ENCODE measurements at regions not wholly inside any gene's neighbourhood (a gene's known extent, or its start where the extent isn't known, plus 50 kb on each side); places are given as distances from the start of the nearest gene placed in this dataset.

DNA sequence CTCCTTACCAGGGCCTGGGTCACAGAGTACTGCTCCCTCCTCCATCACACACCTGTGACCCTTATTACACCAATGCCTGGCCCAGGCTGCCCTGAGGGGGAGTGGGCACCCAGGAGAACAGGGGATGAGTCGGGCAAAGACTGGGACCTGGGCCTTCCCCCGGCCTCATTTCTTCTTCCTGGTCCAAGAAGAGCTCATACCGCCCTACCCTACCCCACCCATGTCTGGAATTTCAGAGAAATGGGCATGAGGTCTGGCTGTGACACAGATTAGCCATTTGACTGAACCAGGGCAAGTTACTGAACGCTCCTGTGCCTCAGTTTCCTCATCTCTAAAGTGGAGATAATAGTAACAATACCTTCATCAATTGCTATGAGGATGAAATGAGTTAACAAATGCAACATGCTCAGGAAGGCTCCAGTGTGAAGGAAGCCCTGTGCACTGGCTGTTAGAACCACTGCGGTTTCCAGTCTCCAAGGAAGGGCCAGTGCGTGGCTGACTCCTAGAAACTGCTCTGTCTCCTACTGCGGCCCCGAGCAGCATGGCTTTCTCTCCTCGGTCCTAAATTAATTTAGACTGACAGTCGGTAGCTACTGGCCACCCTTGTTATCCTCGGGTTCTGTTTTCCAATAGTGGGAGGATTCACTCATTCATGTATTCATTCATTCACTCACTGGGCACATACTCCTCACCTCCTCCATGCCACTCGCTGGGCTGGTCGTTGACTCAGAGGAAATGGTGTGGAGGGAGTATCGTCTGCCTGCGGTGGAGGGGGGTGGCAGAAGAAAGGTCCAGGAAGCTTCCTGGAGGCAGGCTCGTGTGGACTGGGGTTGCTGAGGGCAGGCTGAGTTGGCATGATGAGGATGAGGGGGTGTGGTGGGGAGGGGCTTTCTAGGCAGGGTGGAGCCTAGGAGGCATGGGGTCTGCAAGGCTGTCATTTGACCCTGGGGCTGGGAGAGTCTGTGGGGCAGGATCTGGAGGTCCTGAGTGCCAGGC lies 175.6 kb downstream of the GLI2 start:
- H3K36me3 ChIP-seq (ENCODE audit: insufficient read depth, low read length), result no peaks in the 10 kb centered on the region
- Mint-ChIP-seq H3K27ac (ENCODE audit: unreplicated experiment) (peak overlapping the region; percentile 53), H3K27me3 (ENCODE audit: low read depth, unreplicated experiment) (no peaks in the 10 kb centered on the region), H3K36me3 (ENCODE audit: low read depth, unreplicated experiment) (peaks cover 16% of the 10 kb centered on the region), H3K4me3 (ENCODE audit: unreplicated experiment) (no peak overlapping the region), H3K9me3 (ENCODE audit: unreplicated experiment) (no peaks in the 10 kb centered on the region), H3K4me1 (ENCODE audit: low read depth, unreplicated experiment) (peaks cover 60% of the 10 kb centered on the region)
- H4K20me1 ChIP-seq (ENCODE audit: insufficient read depth, low read length), result peaks cover 27% of the 10 kb centered on the region
- H3K27ac ChIP-seq (ENCODE audit: low read depth, low read length), result peak overlapping the region; percentile 40
- H3K9ac ChIP-seq (ENCODE audit: low read length), result no peak overlapping the region
- H3K27me3 ChIP-seq (ENCODE audit: insufficient read depth, low read length), result no peaks in the 10 kb centered on the region
- H3K9me3 ChIP-seq (ENCODE audit: insufficient read depth, low read depth, low read length), result no peaks in the 10 kb centered on the region
- FAIRE-seq (no peak), DNase-seq (ENCODE audit: low read depth) (no peak)
- peaks cover 39% of the 10 kb centered on the region for H3K79me2 ChIP-seq (ENCODE audit: insufficient read depth, low read length)
- peak overlapping the region; percentile 61 for H3K4me2 ChIP-seq (ENCODE audit: low read length)
- H3K4me3 ChIP-seq (ENCODE audit: insufficient read depth, low read depth, low read length), result no peak overlapping the region
- H2AFZ ChIP-seq (ENCODE audit: low read depth, low read length), result no peak overlapping the region
- no peak for TF ChIP-seq EZH2 (IDR thresholded peaks at IDR 0.05; ENCODE audit: insufficient read depth, low read length)
- no peak for TF ChIP-seq CTCF (IDR thresholded peaks at IDR 0.05; ENCODE audit: insufficient read depth, low read depth, low read length)
- H3K4me1 ChIP-seq (ENCODE audit: insufficient read depth, low read length), result peaks cover 57% of the 10 kb centered on the region

DNA sequence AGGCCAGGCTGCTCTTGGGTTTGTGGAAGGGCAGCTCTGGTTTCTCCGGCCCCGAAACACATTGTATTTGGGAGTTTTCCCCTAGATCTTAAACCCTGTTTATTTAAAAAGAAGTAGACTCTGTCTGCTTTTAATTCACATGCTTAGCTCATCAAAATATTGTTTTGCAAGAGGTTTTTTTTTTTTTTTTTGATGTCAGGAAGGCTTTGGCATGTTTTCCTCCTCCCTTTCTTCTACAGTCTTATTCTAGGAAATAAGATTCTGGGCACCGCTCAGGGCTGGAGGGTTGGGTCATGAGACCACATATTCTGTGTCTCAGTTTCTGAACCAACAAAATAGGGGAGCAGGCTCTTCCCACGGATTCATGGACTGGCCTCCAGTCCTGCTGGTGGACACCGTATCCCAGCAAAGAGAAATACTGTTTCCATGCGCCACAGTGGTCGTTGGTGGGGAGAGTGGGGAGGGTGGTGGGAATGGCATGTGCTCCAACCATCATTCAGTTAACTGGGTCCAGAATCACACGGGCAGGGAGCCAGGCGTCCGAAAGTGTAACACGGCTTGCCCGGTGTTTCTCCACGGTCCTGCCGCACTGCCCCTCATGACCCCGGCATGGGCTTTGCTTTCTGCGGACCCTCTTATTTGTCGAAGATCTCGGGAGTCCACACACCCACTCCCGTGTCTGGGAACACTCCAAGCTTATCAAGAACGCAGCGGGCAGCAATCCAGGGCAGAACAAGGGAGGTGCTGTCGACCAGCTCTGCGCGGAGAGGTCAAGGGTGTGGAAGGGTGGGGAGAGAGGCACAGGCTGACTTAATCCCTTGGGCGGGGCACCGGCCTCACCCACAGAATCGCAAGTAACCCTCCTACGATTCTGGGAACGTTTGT lies 176.7 kb downstream of the GLI2 start:
- peaks cover 46% of the 10 kb centered on the region for H3K79me2 ChIP-seq (ENCODE audit: insufficient read depth, low read length)
- no peaks in the 10 kb centered on the region for H3K27me3 ChIP-seq (ENCODE audit: insufficient read depth, low read length)
- peaks cover 59% of the 10 kb centered on the region for H3K4me1 ChIP-seq (ENCODE audit: insufficient read depth, low read length)
- H3K9me3 ChIP-seq (ENCODE audit: insufficient read depth, low read depth, low read length), result no peaks in the 10 kb centered on the region
- Mint-ChIP-seq H3K9me3 (ENCODE audit: unreplicated experiment) (no peaks in the 10 kb centered on the region), H3K4me3 (ENCODE audit: unreplicated experiment) (peak overlapping the region; percentile 29), H3K4me1 (ENCODE audit: low read depth, unreplicated experiment) (peaks cover 70% of the 10 kb centered on the region), H3K27ac (ENCODE audit: unreplicated experiment) (peak overlapping the region; percentile 77), H3K27me3 (ENCODE audit: low read depth, unreplicated experiment) (no peaks in the 10 kb centered on the region), H3K36me3 (ENCODE audit: low read depth, unreplicated experiment) (peaks cover 13% of the 10 kb centered on the region)
- H3K27ac ChIP-seq (ENCODE audit: low read depth, low read length), result peak overlapping the region; percentile 40
- DNase-seq (ENCODE audit: low read depth) (no peak), FAIRE-seq (no peak)
- peak overlapping the region; percentile 36 for H3K9ac ChIP-seq (ENCODE audit: low read length)
- H2AFZ ChIP-seq (ENCODE audit: low read depth, low read length), result no peak overlapping the region
- H3K36me3 ChIP-seq (ENCODE audit: insufficient read depth, low read length), result no peaks in the 10 kb centered on the region
- H4K20me1 ChIP-seq (ENCODE audit: insufficient read depth, low read length), result peaks cover 16% of the 10 kb centered on the region
- H3K4me2 ChIP-seq (ENCODE audit: low read length), result peak overlapping the region; percentile 61
- H3K4me3 ChIP-seq (ENCODE audit: insufficient read depth, low read depth, low read length), result no peak overlapping the region
- no peak for TF ChIP-seq CTCF (IDR thresholded peaks at IDR 0.05; ENCODE audit: insufficient read depth, low read depth, low read length)
- TF ChIP-seq EZH2 (IDR thresholded peaks at IDR 0.05; ENCODE audit: insufficient read depth, low read length), result no peak
